CD14-positive monocyte (primary cell): ENCODE measurements at regions not wholly inside any gene's neighbourhood (a gene's known extent, or its start where the extent isn't known, plus 50 kb on each side); places are given as distances from the start of the nearest gene placed in this dataset.

Source experiments
- DNase-seq, 3 donors: peaks; one replicate each; pipeline ENCODE4 v3.0.0-alpha.2; 2011 to 2022
- H2AFZ ChIP-seq: 2 replicates; pipeline ENCODE4 v1.6.0; 2012; ENCODE audit warnings: mild to moderate bottlenecking, low read depth, low read length, inconsistent platforms; ENCODE audit not compliant: insufficient read depth, poor library complexity, severe bottlenecking
- H3K27ac ChIP-seq, 2 donors: 1 replicate in 1 of 2; 2 replicates in 1 of 2; pipeline ENCODE4 v1.5.1; 2012 to 2013; ENCODE audit warnings: low read length in 2 of 2, control low read depth in 1 of 2, inconsistent platforms in 1 of 2, low read depth in 1 of 2, mild to moderate bottlenecking in 1 of 2
- H3K27me3 ChIP-seq, 2 donors: one replicate each; pipeline versions ENCODE4 v1.6.0 to v1.6.1; 2011 to 2013; ENCODE audit warnings: low read length in 2 of 2; ENCODE audit not compliant: control insufficient read depth in 2 of 2, insufficient read depth in 2 of 2
- H3K36me3 ChIP-seq, 2 donors: replicated peaks in 1 of 2; 1 replicate in 1 of 2; 2 replicates in 1 of 2; pipeline versions ENCODE4 v1.5.1 to v1.6.1; 2012 to 2013; ENCODE audit warnings: low read length in 2 of 2, control low read depth in 1 of 2, inconsistent platforms in 1 of 2, mild to moderate bottlenecking in 1 of 2; ENCODE audit not compliant: insufficient read depth in 2 of 2, control insufficient read depth in 1 of 2
- H3K4me1 ChIP-seq, 2 donors: 1 replicate in 1 of 2; 2 replicates in 1 of 2; pipeline versions ENCODE4 v1.5.1 to v1.6.1; 2012 to 2013; ENCODE audit warnings: low read length in 2 of 2, control low read depth in 1 of 2, inconsistent platforms in 1 of 2, mild to moderate bottlenecking in 1 of 2, moderate library complexity in 1 of 2; ENCODE audit not compliant: insufficient read depth in 2 of 2, control insufficient read depth in 1 of 2
- H3K4me2 ChIP-seq: replicated peaks from 2 replicates; pipeline ENCODE3; 2012; ENCODE audit warnings: low read length, moderate library complexity, mild to moderate bottlenecking; ENCODE audit not compliant: poor library complexity, severe bottlenecking; ENCODE audit errors: extremely low read depth
- H3K4me3 ChIP-seq, 3 experiments: fragments of 200-600 bp in 1 of 3; sonication (generic) in 1 of 3; replicated peaks in 1 of 3; 1 replicate in 2 of 3; 2 replicates in 1 of 3; pipeline ENCODE4 v1.5.1; 2011 to 2013; ENCODE audit warnings: low read length in 3 of 3, mild to moderate bottlenecking in 3 of 3, control low read depth in 2 of 3, low read depth in 2 of 3, inconsistent platforms in 1 of 3, moderate library complexity in 1 of 3
- H3K79me2 ChIP-seq: 2 replicates; pipeline ENCODE4 v1.6.0; 2012; ENCODE audit warnings: mild to moderate bottlenecking, control low read depth, inconsistent platforms, low read length, moderate library complexity; ENCODE audit not compliant: insufficient read depth
- H3K9ac ChIP-seq: 2 replicates; pipeline ENCODE4 v1.6.0; 2017; ENCODE audit warnings: low read length, mild to moderate bottlenecking; ENCODE audit not compliant: insufficient read depth, poor library complexity, severe bottlenecking
- H3K9me3 ChIP-seq, 2 donors: replicated peaks in 1 of 2; 1 replicate in 1 of 2; 2 replicates in 1 of 2; pipeline versions ENCODE4 v1.5.1 to v1.6.1; 2012 to 2013; ENCODE audit warnings: low read length in 2 of 2, control low read depth in 1 of 2; ENCODE audit not compliant: control insufficient read depth in 1 of 2, insufficient read depth in 1 of 2
- H4K20me1 ChIP-seq: 2 replicates; pipeline ENCODE4 v1.6.0; 2012; ENCODE audit warnings: mild to moderate bottlenecking, low read length, control low read depth, moderate library complexity; ENCODE audit not compliant: insufficient read depth
- H3K27ac Mint-ChIP-seq, 7 donors: one replicate each; pipeline ENCODE4 v1.8.0; 2020; ENCODE audit warnings: mild to moderate bottlenecking in 7 of 7, mixed read lengths in 7 of 7, moderate library complexity in 6 of 7, inconsistent platforms in 2 of 7
- H3K27me3 Mint-ChIP-seq, 3 donors: one replicate each; pipeline ENCODE4 v1.8.0; 2021 to 2022; ENCODE audit warnings: low read depth in 3 of 3, mild to moderate bottlenecking in 3 of 3, mixed read lengths in 3 of 3, moderate library complexity in 3 of 3, inconsistent platforms in 1 of 3
- H3K36me3 Mint-ChIP-seq, 2 donors: one replicate each; pipeline ENCODE4 v1.8.0; 2020; ENCODE audit warnings: mixed read lengths in 2 of 2, inconsistent platforms in 1 of 2, mild to moderate bottlenecking in 1 of 2
- H3K4me1 Mint-ChIP-seq: one replicate; pipeline ENCODE4 v1.8.0; 2020; ENCODE audit warnings: mild to moderate bottlenecking, mixed read lengths
- H3K4me3 Mint-ChIP-seq, 2 donors: one replicate each; pipeline ENCODE4 v1.8.0; 2020; ENCODE audit warnings: mild to moderate bottlenecking in 2 of 2, mixed read lengths in 2 of 2, moderate library complexity in 1 of 2
- H3K9me3 Mint-ChIP-seq, 7 donors: one replicate each; pipeline ENCODE4 v1.8.0; 2020 to 2022; ENCODE audit warnings: mixed read lengths in 7 of 7, mild to moderate bottlenecking in 6 of 7, moderate library complexity in 6 of 7, inconsistent platforms in 2 of 7
- CTCF ChIP-seq: fragments of 200-600 bp; IDR thresholded peaks from one replicate; pipeline ENCODE4 v1.8.0; 2022; ENCODE audit warnings: antibody characterized with exemption, mild to moderate bottlenecking
- WGBS: methylation state at CpG from one replicate; pipeline ENCODE4 v1.1.5; 2013; ENCODE audit warnings: missing lambda C conversion rate; ENCODE audit not compliant: insufficient coverage; 5-methylcytosine and 5-hydroxymethylcytosine counted together
- intact Hi-C, 2 donors: fragments of 100-400 bp; cut with micrococcal nuclease; formaldehyde crosslinking; loops; one replicate each; pipeline versions ENCODE4 v1.15.0 to v1.15.1; 2023

- intact Hi-C loops = no loop called here
- Histone ChIP-seq H3K4me1 (no peaks in the 10 kb centered on the region), H3K4me2 (no peak overlapping the region), H3K79me2 (no peaks in the 10 kb centered on the region), H2AFZ (no peak overlapping the region), H3K9me3 (no peaks in the 10 kb centered on the region), H3K36me3 (no peaks in the 10 kb centered on the region), H3K27me3 (no peaks in the 10 kb centered on the region), H4K20me1 (no peaks in the 10 kb centered on the region), H3K9ac (no peak overlapping the region), H3K27ac (no peak overlapping the region), H3K4me3 (no peak overlapping the region)
- Mint-ChIP-seq H3K4me1 (no peaks in the 10 kb centered on the region), H3K27ac (no peak overlapping the region), H3K9me3 (peaks cover 0 to 6% (median 2%) of the 10 kb centered on the region in 7 donors), H3K4me3 (no peak overlapping the region), H3K27me3 (peaks cover 0 to 1% (median 1%) of the 10 kb centered on the region in 3 donors), H3K36me3 (no peaks in the 10 kb centered on the region)
- TF ChIP-seq CTCF = no peak
- no peak for DNase-seq
- 92% methylated on average over 3 of the region's 3 CpGs for WGBS
These were observed 585.8 kb downstream of the ADGRL2 start for GRCh38 chr1:82386365-82387011.

- DNase-seq = no peak
- no peak overlapping the region for H3K9ac ChIP-seq
- no peak overlapping the region for H3K4me3 ChIP-seq
- no peaks in the 10 kb centered on the region for H3K4me1 ChIP-seq
- no peak overlapping the region for H3K27ac ChIP-seq
- H3K9me3 ChIP-seq = no peaks in the 10 kb centered on the region
- peaks cover 0 to 7% (median 3%) of the 10 kb centered on the region in 7 donors for H3K9me3 Mint-ChIP-seq
- no peaks in the 10 kb centered on the region for H3K27me3 ChIP-seq
- H3K27me3 Mint-ChIP-seq = peaks cover 0 to 1% (median 0%) of the 10 kb centered on the region in 3 donors
- no peaks in the 10 kb centered on the region for H3K4me1 Mint-ChIP-seq
- no peaks in the 10 kb centered on the region for H3K79me2 ChIP-seq
- H3K36me3 Mint-ChIP-seq = no peaks in the 10 kb centered on the region
- H3K4me2 ChIP-seq = no peak overlapping the region
- H4K20me1 ChIP-seq = no peaks in the 10 kb centered on the region
- no peak for TF ChIP-seq CTCF
- no peaks in the 10 kb centered on the region for H3K36me3 ChIP-seq
- no peak overlapping the region for H2AFZ ChIP-seq
- WGBS = 100% methylated on average over 3 of the region's 3 CpGs
- no peak overlapping the region for H3K27ac Mint-ChIP-seq
- intact Hi-C loops = no loop called here
- no peak overlapping the region for H3K4me3 Mint-ChIP-seq
These were observed 584.0 kb downstream of the ADGRL2 start for GRCh38 chr1:82384776-82385175.
